HS-5 (cell line): ENCODE measurements at regions not wholly inside any gene's neighbourhood (a gene's known extent, or its start where the extent isn't known, plus 50 kb on each side); places are given as distances from the start of the nearest gene placed in this dataset.
"Not testable (repeated sequence)": the region's sequence is repeated elsewhere in the genome, so short reads cannot be mapped to it uniquely, and the experiment has no call there.

Source experiments
- DNase-seq: peaks from one replicate; pipeline ENCODE4 v3.0.0-alpha.2; 2012; ENCODE audit warnings: low read depth

DNA sequence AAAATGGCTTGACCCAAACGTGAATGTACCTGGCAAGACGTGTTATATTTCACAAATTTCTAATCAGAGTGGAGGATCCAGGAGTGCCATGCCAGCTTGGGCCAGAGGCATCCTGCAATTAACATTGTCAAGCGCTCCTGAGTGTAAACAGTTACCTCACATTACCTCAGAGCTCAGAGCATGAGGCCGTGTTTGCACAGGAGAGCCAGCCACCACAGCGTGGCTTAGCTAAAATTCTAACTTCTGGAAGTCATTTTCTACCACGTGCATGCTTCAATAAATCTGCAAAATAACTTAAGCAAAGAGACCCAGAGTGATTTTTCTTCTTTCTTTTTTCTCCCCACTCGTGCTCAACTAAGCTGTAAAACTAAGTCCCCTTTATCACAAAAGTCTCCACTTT is 769.0 kb downstream of the KCNJ2 start:
- DNase-seq, result no peak

DNA sequence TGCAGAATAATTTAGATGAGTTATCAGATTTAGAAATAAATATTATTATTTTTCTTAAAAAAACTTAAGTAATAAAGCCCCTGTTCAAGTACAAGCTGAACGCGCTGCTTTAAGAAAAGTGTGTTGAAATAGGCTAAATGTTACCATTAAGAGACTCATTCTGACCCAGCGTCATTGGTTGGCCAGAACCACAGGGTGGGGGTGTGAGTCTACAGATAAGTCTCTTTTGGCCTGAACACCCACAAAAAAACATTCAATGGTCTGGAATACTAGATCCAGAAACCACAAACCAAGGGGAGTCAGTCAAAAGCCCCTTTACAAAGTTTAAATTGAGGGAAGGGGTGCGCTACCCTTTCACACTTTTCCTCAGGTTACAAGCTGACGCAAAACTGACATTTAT is 776.1 kb downstream of the KCNJ2 start:
- no peak for DNase-seq

DNA sequence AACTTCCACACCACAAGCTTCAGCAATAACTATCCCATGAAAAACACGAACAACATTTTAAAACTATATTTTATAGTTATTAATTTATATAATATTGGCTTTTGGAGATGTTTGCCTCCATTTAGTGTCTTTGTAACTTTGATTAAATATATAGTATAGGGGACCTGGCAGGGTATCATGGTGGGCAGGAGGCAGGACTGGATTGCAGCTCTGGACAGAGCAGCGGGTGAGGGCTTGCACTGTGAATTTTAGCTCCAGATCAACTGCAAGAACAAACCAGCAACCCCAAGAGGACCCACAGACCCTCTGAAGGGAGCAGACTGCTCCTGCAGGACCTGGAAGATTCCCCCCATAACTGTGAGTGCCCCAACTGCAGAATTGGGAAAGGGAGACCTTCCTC is 777.9 kb downstream of the KCNJ2 start:
- no peak for DNase-seq

DNA sequence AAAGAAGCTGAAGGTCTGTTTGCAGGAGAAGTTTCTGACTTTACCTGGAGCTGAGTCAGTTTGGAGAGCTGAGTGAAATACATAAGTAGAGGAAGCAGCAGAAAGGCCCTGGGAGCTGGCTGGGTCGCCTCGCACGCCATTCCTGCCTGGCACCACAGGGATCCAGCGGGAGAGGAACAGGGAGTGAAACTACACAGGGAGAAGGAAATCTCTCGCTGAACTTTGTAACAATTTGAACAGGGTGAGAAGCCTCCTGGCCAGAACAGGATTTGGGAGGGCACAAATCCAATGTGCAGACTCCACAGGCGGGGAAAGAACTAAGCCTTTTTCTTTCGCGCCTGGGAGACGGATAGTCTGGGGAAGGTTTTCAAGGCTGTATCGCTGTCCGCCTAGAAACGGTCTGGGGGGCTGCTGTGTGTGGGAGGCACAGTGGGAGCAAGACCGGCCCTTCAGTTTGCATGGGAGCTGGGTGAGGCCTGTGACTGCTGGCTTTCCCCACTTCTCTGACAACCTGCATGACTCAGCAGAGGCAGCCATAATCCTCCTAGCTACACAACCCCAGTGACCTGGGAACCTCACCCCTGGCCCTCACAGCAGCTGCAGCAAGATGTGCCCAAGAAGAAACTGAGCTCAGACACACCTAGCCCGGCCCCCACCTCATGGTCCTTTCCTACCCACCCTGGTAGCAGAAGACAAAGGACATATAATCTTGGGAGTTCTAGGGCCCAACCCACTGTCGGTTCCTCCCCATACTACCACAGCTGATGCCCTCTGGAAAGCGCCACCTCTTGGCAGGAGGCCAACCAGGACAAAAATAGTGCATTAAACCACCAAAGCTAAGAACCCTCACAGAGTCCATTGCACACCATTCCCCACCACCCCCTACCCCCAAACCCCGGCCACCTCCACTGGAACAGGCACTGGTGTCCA is 778.6 kb downstream of the KCNJ2 start:
- DNase-seq, result no peak

DNA sequence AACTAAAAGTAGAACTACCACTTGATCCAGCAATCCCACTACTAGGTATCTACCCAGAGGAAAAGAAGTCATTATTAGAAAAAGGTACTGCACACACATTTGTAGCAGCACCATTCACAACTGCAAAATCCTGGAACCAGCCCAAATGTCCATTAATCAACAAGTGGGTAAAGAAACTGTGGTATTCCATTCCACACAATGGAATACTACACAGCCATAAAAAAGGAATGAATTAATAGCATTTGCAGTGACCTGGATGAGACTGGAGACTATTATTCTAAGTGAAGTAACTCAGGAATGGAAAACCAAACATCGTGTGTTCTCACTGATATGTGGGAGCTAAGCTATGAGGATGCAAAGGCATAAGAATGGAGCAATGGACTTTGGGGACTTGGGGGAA is 783.8 kb downstream of the KCNJ2 start:
- DNase-seq, result not testable (repeated sequence)

DNA sequence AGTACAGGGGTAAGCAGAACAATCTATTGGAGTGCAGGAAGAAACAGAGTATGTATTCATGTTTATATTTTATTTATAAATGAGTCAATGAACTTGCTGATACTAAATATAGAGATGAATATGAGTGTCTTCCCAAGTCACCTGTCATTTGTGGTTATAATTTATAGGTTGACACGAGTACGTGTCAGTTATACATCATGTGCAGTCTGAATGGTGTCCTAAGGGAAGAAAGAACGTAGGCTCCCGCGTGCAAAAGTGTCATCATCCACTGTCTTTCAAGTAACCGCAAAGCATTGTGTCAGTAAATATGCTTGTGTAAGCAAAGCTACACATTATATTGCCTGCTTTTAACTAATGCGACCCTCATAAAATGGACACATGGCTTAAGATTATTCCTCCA is 786.1 kb downstream of the KCNJ2 start:
- DNase-seq, result no peak

DNA sequence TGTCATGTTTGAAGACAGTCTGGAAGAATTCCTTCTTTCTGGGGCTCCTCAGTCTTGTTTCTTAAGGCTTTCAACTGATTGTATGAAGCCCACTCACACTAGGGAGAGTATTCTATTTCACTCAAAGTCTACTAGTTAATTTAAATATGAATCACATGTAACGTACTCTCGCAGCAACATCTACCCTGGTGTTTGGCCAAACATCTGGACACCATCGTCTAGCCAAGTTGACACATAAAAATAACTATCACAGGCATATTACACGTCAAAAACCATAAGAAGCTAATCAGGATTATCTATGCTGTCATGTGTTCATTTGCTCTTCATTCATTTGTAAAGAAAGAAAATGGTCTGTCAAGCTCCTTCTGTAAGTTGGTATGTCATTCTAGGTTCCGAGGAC is 787.4 kb downstream of the KCNJ2 start:
- no peak for DNase-seq

DNA sequence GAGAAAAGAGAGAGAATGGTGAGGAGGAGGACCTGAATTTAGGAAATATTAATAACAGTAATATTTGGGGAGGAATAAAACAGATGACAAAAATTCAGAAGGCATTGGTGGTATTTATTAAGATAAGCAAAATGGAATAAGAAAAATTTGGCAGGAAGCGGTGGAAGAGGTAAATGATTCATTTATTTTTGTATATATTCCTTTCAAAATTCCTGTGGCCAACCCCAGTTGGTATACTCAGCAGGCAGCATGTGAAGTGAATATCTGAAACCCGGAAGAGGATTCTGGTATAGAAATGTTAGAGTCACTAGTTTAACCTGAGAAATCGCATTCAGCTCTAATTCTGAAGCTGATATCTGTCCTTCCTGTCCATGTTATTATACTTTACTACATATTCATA is 792.0 kb downstream of the KCNJ2 start:
- DNase-seq, result no peak

DNA sequence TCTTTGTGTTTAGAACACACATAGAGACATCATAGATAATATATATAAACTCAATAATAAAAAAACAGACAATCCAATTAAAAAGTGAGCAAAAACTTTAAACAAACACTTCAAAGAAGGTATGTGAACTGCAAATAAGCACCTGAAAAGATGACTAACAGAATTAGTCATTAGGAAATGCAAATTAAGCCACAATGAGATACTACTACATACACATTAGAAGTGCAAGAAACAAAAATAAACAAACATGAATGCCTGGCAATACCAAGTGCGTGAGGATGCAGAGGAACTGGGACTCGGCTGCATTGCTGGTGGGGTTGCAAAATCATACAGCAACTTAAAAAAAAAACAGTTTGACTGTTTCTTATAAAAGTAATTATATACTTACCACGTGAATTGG is 799.0 kb downstream of the KCNJ2 start:
- no peak for DNase-seq

DNA sequence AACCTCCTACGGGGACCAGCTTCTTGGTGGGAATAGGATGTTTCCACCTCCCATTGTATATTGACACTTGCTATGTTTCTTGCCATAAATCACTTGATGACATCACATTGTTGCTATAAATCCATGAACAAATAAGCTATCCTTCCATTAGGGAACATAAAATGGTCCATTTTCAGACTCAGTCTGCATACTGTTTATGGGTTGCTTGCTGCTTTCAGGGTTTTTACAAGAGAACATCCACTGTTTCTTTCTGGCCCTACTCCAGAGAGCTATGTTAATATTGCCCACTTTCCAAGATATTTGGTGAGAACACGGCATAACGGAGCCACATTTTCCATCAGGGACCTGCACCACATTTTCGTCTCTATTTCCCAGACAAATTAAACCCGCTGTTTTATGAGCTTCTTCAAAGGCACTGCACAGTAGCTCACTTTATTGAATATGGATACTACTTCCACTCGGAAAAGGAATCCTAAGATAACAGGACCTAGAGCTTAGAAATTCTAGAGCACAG is 800.2 kb downstream of the KCNJ2 start:
- no peak for DNase-seq

DNA sequence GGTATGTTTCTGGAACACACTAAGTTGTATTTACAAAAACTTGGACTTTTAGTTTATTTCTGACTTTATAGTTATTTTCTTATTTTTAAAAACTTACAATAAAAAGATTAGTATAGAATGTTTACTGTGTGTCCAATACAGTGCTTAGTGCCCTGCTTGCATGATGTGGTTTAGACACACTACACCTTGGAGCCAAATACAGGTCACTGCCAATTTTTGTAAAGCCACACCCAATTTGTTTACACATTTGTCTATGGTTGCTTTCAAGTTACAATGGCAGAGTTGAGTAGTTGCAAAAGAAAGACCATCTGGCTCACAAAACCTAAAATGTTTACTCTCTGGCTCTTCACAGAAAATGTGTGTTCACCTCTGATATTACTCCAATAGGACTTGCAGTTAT is 807.1 kb downstream of the KCNJ2 start:
- DNase-seq, result no peak

DNA sequence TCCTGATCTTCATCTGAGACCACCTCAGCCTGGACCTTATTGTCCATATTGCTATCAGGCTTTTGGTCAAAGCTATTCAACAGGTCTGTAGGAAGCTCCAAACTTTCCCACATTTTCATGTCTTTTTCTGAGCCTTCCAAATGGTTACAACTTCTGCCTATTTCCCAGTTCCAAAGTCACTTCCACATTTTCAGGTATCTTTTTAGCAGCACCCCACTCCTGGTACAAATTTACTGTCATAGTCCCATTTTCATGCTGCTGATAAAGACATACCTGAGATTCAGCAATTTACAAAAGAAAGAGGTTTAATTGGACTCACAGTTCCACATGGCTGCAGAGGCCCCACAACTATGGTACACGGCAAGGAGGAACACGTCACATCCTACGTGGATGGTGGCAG is 815.5 kb downstream of the KCNJ2 start:
- DNase-seq, result no peak

DNA sequence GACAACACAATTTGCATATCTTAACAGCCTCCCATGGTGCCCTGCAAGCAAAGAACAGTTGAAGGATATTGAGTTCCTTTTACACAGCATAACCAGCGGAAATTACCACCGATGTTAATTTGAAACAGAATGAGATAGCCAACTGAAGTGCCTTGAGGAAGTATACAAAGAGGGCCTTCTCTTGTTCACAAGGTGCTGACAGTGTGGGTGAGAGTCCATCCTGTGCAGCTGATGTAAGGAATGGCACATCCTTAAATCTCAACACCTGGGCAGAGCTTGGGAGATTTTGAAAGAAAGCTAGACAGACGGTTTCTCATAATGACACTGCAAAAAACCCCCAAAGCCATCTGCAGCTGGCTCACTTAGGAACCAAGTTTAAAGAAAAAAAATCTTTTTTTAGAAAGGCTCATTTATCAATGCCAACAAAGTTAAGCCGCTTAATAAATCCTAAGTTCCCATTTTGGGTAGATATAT is 818.6 kb downstream of the KCNJ2 start:
- no peak for DNase-seq

DNA sequence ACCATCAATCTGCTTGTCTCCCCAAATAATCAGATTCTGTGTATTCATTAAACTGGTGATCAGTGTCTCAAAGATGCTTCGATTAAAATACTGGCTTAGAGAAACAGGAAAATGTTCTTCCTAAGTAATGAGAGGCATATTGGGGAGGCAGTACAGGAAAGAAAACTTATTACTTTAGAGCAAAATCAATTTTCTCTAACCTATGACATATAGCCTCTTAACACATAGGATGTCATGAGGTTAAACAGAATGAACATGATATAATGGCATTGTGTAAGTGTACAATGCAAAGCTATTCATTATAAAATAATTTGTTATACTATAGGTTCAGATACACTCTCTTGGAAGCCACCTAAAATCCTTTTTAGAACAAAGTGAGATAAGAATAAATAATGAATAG is 819.3 kb downstream of the KCNJ2 start:
- DNase-seq, result no peak

DNA sequence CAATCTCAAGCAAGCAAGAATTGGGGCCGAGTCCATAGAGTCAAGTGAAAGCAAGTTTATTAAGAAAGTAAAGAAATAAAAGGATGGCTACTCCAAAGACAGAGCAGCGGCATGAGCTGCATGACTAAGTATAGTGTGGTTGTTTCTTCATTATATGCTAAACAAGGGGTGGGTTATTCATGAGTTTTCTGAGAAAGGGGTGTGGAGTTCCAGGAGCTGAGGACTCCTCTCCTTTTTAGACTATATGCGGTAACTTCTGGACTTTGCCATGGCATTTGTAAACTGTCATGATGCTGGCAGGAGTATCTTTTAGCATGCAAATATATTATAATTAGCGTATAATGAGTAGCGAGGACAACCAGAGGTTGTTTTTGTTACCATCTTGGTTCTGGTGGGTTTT is 819.9 kb downstream of the KCNJ2 start:
- no peak for DNase-seq

DNA sequence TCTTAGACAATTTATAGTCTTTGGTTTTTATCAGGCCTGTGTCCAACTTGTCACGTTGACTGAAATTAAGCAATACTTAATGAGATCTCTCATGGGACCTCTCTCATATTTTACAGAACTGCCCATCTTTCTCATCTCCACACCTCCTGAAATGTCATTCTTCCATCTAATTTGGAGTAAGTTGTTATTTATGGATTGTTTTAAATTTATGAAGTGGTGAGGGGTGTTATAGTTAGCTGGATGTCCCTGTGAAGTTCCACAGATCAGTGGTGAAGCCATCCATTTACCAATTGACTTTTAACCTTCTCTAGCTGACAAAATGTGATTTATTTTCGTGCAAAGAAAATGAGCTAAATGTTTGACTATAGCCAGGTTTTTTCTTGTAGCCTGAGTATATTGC is 824.9 kb downstream of the KCNJ2 start:
- DNase-seq, result no peak

DNA sequence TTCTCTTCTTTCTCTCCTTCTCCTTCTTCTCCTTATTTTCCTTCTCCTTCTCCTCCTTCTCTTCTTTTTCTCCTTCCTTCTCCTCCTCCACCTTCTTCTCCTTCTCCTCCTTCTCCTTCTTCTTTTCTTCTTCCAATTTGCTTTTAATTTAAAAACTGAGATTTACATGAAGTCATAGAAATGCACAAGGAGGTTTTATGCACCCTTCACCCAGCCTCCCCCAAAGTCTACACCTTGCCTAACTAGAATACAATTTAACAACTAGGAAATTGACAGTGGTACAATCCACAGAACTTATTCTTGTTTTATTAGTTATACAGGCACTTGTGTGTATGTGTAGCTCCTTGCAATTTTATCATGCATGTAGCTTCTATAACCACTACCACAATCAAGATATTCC is 826.7 kb downstream of the KCNJ2 start:
- no peak for DNase-seq

DNA sequence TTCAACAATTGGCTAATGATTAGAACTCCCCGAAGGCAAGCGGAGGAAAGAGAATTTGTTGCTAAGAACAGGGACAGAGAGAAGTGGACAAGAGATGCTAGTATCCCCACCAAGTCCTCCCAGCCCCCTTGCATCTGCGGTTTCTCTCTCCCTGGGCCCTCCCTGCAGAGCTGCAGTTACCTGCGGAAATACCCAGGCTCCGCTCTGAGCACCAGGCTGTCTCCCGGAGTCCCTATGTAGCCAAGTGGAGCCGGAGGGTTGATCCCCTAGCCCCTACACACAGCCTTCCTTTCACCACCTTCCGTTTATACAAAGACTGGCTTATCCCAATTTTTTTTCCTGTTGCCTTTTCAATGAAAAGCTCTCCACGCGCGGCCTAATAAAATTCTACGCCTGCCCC is 834.4 kb downstream of the KCNJ2 start:
- DNase-seq, result no peak

DNA sequence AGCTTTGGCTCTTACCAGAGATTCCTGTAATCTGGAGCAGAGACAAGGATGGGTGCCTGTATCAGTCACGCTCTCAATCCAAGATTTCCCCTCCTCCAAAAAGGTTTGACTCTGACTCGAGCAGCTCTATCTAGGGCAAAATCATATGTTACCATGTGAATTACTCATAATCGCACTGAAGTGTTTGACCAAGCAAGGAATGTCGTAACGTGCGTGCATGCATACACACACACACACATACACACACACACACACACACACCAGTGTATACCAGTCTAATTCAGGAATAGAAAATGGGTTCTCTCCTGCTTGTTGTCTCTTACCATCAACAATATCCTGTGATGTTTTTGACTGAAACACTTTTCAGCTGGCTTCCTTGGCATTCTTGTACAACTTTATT is 835.1 kb downstream of the KCNJ2 start:
- no peak for DNase-seq

DNA sequence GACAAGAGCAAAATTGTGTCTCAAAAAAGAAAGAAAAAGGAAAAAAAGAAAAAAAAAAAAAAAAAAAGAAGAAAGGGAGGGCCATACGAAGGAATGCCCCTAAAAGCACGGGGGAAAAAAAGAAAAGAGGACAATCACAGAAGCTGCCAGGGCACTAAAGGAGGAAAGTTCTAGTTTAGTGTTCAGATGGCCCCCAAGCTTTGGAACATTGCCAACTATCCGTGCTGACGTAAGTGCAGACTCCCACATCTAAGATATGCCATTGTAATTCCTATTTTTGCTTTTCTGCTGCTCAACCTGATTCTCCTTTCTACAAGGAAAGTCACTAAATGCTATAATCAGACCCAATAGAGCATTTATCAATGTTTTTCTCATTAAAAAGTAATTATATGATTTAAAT is 842.1 kb downstream of the KCNJ2 start:
- no peak for DNase-seq

DNA sequence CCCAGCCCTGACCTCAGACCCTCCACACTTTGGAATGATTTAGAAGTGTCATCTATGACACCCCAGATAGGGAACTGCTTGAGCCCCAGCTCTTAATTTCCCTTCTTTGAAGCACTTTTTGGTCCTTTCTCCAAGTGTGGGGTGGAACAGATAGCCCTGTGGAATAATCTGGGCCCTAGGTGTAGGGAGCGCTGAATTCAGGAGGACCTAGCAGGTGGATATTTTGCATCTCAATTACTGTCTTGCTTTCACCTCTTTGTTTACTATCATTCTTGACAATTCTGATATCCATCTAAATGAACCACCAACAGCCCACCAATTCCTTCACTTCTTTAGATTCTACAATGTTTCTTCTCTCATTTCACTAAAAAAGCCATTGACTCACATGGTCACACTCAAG is 850.4 kb downstream of the KCNJ2 start:
- no peak for DNase-seq

DNA sequence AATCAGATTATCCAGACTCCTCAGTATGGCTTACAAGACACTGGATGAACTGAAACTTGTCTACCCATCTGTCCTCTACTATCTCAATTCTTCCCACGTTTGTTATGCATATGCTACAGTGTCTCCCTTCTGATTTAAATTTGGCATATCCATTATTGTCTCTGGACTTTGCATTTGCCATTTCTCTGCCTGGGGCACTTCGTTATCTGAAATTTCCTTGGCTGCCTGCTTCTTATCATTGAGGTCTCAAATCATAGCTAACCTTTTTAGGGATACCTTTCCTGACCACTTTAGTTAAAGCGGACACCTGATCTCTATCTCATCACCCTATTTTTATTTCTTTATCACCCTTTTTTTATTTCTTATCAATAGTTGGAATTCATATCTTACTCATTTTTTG is 853.4 kb downstream of the KCNJ2 start:
- DNase-seq, result no peak

DNA sequence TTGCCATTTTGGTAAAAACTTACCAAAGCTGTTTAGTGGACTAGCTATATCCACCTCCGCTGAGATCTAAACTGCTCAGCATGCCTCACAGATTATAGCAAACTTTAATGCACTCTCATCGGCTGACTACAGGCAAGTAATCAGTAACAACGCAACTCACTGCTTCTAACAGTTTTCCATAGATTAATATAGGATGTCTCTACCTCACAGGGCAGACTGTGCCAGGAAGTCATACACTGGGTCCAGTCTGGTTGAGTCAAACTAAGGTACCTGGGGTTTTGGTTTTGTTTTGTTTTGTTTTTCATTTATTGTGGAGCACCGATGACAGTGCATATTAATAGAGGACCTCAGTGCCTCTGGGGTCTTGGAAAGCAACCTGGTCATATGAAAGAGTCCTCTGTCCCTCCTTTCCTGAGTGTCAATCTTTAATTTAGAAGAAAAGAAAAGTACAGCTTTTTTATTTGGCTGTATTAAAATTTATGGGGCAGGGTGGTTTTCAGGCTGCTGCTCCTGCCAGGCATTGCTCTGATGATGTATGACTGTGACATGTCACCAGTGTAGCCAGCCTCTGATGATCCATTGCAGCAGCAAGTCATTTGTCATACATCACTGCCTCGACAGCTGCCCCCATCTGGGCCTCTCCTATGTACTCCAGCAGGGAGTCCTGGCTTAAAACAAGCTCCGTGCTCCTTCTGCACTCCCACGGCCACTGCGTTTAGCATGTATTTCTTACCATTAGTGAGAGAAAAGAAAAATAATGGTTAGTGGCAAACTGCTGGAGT is 854.1 kb downstream of the KCNJ2 start:
- no peak for DNase-seq
